Breast epithelium (tissue), 4 donors: ENCODE measurements at regions not wholly inside any gene's neighbourhood (a gene's known extent, or its start where the extent isn't known, plus 50 kb on each side); places are given as distances from the start of the nearest gene placed in this dataset.

Source experiments
- DNase-seq, 2 donors: peaks; one replicate each; pipeline ENCODE4 v3.0.0-alpha.2; 2019; ENCODE audit warnings: low spot score in 2 of 2
- H3K27ac ChIP-seq, 2 donors: fragments of 200-600 bp; sonication (generic) in 1 of 2; one replicate each; pipeline ENCODE4 v1.5.1; 2016 to 2019; ENCODE audit warnings: mild to moderate bottlenecking in 1 of 2
- H3K27me3 ChIP-seq, 2 donors: fragments of 200-600 bp; sonication (generic) in 1 of 2; one replicate each; pipeline versions ENCODE4 v1.5.1 to v1.6.0; 2017 to 2019; ENCODE audit warnings: control low read depth in 1 of 2, mild to moderate bottlenecking in 1 of 2
- H3K36me3 ChIP-seq: fragments of 200-600 bp; one replicate; pipeline ENCODE4 v1.5.1; 2019
- H3K4me1 ChIP-seq, 2 donors: fragments of 200-600 bp; sonication (generic); one replicate each; pipeline ENCODE4 v1.5.1; 2016 to 2019; ENCODE audit warnings: control low read depth in 1 of 2
- H3K4me3 ChIP-seq, 3 donors: fragments of 200-600 bp; sonication (generic); 1 replicate in 2 of 3; 2 replicates in 1 of 3; pipeline ENCODE4 v1.5.1; 2016 to 2019; ENCODE audit warnings: mild to moderate bottlenecking in 3 of 3, moderate library complexity in 2 of 3
- H3K9me3 ChIP-seq, 2 donors: fragments of 200-600 bp; sonication (generic) in 1 of 2; one replicate each; pipeline ENCODE4 v1.5.1; 2016 to 2019; ENCODE audit warnings: control low read depth in 1 of 2
- CTCF ChIP-seq, 3 donors: fragments of 450-650 bp; IDR thresholded peaks; one replicate each; pipeline ENCODE4 v1.5.1; 2016 to 2017; ENCODE audit warnings: antibody characterized with exemption in 3 of 3, mild to moderate bottlenecking in 3 of 3, moderate library complexity in 3 of 3
- POLR2A ChIP-seq: fragments of 450-650 bp; IDR thresholded peaks from one replicate; pipeline ENCODE4 v1.6.1; 2016; ENCODE audit warnings: antibody characterized with exemption, mild to moderate bottlenecking, moderate library complexity
- POLR2AphosphoS5 ChIP-seq, 3 donors: sonication (generic); formaldehyde crosslinking; IDR thresholded peaks; one replicate each; pipeline ENCODE4 v1.6.1; 2017; ENCODE audit warnings: antibody characterized with exemption in 3 of 3
- intact Hi-C: fragments of 100-400 bp; cut with DNase I; formaldehyde crosslinking; loops from one replicate; pipeline ENCODE4 v1.15.1; 2023; ENCODE audit warnings: low total_unique reads

GRCh38 chr10:71079761-71080380, 132.5 kb upstream of the UNC5B start:
- Histone ChIP-seq H3K27ac (no peak overlapping the region), H3K9me3 (no peaks in the 10 kb centered on the region), H3K27me3 (no peaks in the 10 kb centered on the region), H3K4me3 (no peak overlapping the region), H3K36me3 (no peaks in the 10 kb centered on the region), H3K4me1 (peaks cover 0 to 3% of the 10 kb centered on the region in 2 donors)
- DNase-seq: peak in 1 of 2 donors; percentile 10
- TF ChIP-seq POLR2A: no peak
- no peak for TF ChIP-seq POLR2AphosphoS5 (IDR thresholded peaks at IDR 0.05)
- TF ChIP-seq CTCF (IDR thresholded peaks at IDR 0.05): no peak
- intact Hi-C loops: no loop called here

- H3K4me3 ChIP-seq: no peak overlapping the region
- no peaks in the 10 kb centered on the region for H3K9me3 ChIP-seq
- H3K27me3 ChIP-seq: no peaks in the 10 kb centered on the region
- no peak overlapping the region for H3K27ac ChIP-seq
- TF ChIP-seq POLR2AphosphoS5 (IDR thresholded peaks at IDR 0.05): no peak
- no peak for TF ChIP-seq POLR2A
- TF ChIP-seq CTCF (IDR thresholded peaks at IDR 0.05): no peak
- no peaks in the 10 kb centered on the region for H3K36me3 ChIP-seq
- DNase-seq: peak in 1 of 2 donors; percentile 9
- intact Hi-C loops: no loop called here
- H3K4me1 ChIP-seq: peaks cover 0 to 3% of the 10 kb centered on the region in 2 donors
These were observed 131.8 kb upstream of the UNC5B start for GRCh38 chr10:71080381-71081228.

GRCh38 chr10:71081229-71081560, 131.2 kb upstream of the UNC5B start:
- Histone ChIP-seq H3K27ac (no peak overlapping the region), H3K27me3 (no peaks in the 10 kb centered on the region), H3K4me3 (no peak overlapping the region), H3K36me3 (no peaks in the 10 kb centered on the region), H3K9me3 (no peaks in the 10 kb centered on the region), H3K4me1 (peaks cover 0 to 3% of the 10 kb centered on the region in 2 donors)
- intact Hi-C loops: no loop called here
- TF ChIP-seq POLR2AphosphoS5 (IDR thresholded peaks at IDR 0.05) (no peak), POLR2A (no peak), CTCF (IDR thresholded peaks at IDR 0.05) (no peak)
- DNase-seq: peak in 1 of 2 donors; percentile 5

GRCh38 chr10:71081912-71082311, 130.5 kb upstream of the UNC5B start:
- TF ChIP-seq POLR2AphosphoS5 (IDR thresholded peaks at IDR 0.05): no peak
- no peak for TF ChIP-seq CTCF (IDR thresholded peaks at IDR 0.05)
- TF ChIP-seq POLR2A: no peak
- intact Hi-C loops: no loop called here
- DNase-seq: peak; percentile 11 to 30

More at GRCh38 chr10:71081912-71082311, 130.5 kb upstream of the UNC5B start:
- H3K27me3 ChIP-seq: no peaks in the 10 kb centered on the region
- H3K9me3 ChIP-seq: no peaks in the 10 kb centered on the region
- H3K27ac ChIP-seq: no peak overlapping the region
- no peaks in the 10 kb centered on the region for H3K36me3 ChIP-seq
- H3K4me1 ChIP-seq: peaks cover 0 to 3% of the 10 kb centered on the region in 2 donors
- no peak overlapping the region for H3K4me3 ChIP-seq
